Vagina (tissue), 2 donors: ENCODE measurements at regions not wholly inside any gene's neighbourhood (a gene's known extent, or its start where the extent isn't known, plus 50 kb on each side); places are given as distances from the start of the nearest gene placed in this dataset.

ENCODE experiments used
- POLR2A ChIP-seq, 2 donors: fragments of 450-650 bp; IDR thresholded peaks; one replicate each; pipeline ENCODE4 v1.6.1; 2017; ENCODE audit warnings: antibody characterized with exemption in 2 of 2, mild to moderate bottlenecking in 2 of 2, moderate library complexity in 2 of 2
- POLR2AphosphoS5 ChIP-seq, 2 donors: sonication (generic); formaldehyde crosslinking; IDR thresholded peaks; one replicate each; pipeline ENCODE4 v1.9.0; 2017; ENCODE audit warnings: antibody characterized with exemption in 2 of 2, mild to moderate bottlenecking in 2 of 2, low read depth in 1 of 2; ENCODE audit not compliant: insufficient read depth in 1 of 2
- TF ChIP-seq, protein P1 (sequence below), 3 experiments: fragments of 450-650 bp in 2 of 3; fragments of 200-600 bp in 1 of 3; sonication (generic) in 1 of 3; IDR thresholded peaks; one replicate each; pipeline ENCODE4 v1.5.1; 2017 to 2019; ENCODE audit warnings: antibody characterized with exemption in 3 of 3, mild to moderate bottlenecking in 2 of 3, moderate library complexity in 2 of 3

DNA sequence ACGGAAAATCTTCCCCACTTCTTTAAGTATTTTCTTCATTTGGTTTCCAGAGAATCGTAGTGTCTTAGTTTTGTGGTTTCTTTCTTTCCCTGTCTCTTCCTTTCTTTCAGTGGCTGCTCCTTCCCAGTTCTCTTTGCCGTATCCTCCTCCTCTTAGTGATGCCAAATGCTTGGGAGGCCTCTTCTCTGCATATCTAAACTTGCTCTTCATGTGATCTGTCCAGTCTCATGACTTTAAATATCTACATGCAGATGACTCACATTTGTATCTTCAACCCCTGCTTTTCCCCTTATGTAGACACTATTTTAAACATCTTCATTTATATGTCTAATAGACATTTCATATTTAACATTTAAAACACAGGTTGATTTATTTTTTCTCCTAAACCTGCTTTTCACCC is 149.2 kb downstream of the PTCSC3 start:
- TF ChIP-seq, protein P1, sequence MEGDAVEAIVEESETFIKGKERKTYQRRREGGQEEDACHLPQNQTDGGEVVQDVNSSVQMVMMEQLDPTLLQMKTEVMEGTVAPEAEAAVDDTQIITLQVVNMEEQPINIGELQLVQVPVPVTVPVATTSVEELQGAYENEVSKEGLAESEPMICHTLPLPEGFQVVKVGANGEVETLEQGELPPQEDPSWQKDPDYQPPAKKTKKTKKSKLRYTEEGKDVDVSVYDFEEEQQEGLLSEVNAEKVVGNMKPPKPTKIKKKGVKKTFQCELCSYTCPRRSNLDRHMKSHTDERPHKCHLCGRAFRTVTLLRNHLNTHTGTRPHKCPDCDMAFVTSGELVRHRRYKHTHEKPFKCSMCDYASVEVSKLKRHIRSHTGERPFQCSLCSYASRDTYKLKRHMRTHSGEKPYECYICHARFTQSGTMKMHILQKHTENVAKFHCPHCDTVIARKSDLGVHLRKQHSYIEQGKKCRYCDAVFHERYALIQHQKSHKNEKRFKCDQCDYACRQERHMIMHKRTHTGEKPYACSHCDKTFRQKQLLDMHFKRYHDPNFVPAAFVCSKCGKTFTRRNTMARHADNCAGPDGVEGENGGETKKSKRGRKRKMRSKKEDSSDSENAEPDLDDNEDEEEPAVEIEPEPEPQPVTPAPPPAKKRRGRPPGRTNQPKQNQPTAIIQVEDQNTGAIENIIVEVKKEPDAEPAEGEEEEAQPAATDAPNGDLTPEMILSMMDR (IDR thresholded peaks at IDR 0.05) = no peak
- no peak for TF ChIP-seq POLR2AphosphoS5 (IDR thresholded peaks at IDR 0.05; ENCODE audit: insufficient read depth in 1 of 2, low read depth in 1 of 2)
- TF ChIP-seq POLR2A (IDR thresholded peaks at IDR 0.05) = no peak
